HG02938 (cell line): ENCODE measurements at regions not wholly inside any gene's neighbourhood (a gene's known extent, or its start where the extent isn't known, plus 50 kb on each side); places are given as distances from the start of the nearest gene placed in this dataset.
"Not testable (repeated sequence)": the region's sequence is repeated elsewhere in the genome, so short reads cannot be mapped to it uniquely, and the experiment has no call there.

Experiments used
- ATAC-seq: cut with Tn5 transposase; IDR thresholded peaks from one replicate; pipeline ENCODE4 v1.9.1; 2021; ENCODE audit warnings: mild to moderate bottlenecking, moderate library complexity; ENCODE audit not compliant: unreplicated experiment

DNA sequence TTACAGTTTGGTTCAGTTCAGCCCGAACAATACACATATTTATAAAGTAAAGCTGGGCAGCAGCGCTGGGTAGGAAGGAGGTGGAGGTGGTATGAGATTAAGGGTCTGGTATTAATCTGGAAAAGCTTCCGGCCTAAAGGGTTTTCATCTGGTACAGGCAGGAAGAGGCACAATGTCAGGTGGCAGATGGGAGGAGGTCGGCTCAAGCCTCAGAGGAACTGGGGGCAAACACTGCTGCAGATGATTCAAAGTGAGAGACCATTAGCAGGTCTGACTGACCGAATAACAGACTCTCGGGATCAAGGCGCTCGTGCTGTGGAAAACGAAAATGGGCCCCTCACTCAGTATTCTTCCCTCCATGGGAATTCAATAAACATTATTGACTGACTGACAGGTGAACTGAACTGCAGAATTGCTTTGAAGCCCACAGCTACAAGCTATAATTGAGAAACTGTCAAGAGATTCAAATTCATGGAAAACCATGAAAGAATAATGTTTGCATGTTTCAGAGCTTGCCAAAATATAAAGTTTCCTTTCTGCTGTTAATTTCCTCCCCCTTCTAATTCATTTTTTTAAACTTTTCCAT is 75.3 kb downstream of the TMEM167A start:
- ATAC-seq, result no peak

DNA sequence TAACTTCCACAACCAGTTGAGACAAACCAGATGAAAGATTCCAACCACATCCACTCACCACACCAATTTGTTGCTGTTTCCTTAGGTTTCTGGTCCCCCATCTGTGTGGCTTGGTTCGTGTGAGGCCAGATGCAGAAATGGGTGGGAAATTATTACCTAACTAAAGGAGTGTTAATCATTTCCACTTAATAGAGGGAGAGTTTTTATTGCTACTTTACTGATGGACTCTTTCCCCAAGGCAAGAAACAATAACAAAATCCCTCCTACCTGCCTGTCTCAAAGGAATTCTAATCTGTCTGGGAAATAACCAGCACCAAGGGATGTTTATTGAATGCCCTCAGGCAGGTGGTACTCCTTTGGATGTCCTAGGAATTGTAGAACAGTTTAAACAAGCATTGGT is 76.3 kb downstream of the TMEM167A start:
- no peak for ATAC-seq

DNA sequence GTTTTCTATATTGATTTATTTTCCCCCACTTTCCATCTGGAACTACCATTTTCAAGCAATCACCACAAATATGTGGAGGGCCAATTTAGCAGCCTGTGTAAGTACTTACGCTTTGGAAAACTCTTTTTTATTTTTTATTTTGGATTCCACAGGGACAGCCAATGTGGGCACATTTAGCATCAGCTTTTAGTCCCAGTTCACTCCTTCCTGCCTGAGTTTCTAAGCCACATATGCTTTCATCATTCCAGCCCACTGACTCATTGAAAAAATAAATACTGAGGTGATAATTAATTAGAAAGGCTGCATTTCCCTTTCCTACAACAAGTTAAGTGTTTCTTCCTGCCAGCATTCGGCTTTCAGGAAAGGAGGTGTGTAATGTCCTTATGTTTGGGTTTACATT is 76.8 kb downstream of the TMEM167A start:
- ATAC-seq, result no peak

- no peak for ATAC-seq
Measured at GRCh38 chr5:82993416-82993815, 83.8 kb downstream of the TMEM167A start.

DNA sequence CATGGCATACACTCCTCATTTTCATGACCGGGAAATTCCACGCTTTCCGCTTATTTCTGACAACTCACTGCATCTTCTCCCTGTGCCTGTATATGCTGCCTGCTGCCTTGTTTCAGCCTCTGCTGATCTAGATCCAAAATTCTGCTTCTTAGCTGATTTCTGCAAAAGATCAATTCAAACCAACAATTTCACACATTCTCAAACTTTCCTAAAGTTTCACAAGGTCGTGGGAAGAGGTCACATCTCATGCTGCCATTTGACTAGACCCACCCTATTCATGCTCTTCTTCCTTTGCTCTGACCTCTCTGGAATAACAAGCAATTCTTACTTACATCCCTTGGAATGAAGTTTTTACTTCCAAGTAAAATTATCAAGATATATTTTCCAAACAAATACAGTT is 84.5 kb downstream of the TMEM167A start:
- ATAC-seq, result no peak

GRCh38 chr5:82991678-82992323 is 85.4 kb downstream of the TMEM167A start:
- ATAC-seq, result no peak

- ATAC-seq, result no peak
Measured at GRCh38 chr5:82991059-82991458, 86.1 kb downstream of the TMEM167A start.

GRCh38 chr5:82987188-82987587 is 90.0 kb downstream of the TMEM167A start:
- no peak for ATAC-seq

- no peak for ATAC-seq
Measured at GRCh38 chr5:82986404-82986803, 90.8 kb downstream of the TMEM167A start.

GRCh38 chr5:82985763-82986162 is 91.4 kb downstream of the TMEM167A start:
- no peak for ATAC-seq

GRCh38 chr5:82984786-82985735 is 92.1 kb downstream of the TMEM167A start:
- no peak for ATAC-seq

DNA sequence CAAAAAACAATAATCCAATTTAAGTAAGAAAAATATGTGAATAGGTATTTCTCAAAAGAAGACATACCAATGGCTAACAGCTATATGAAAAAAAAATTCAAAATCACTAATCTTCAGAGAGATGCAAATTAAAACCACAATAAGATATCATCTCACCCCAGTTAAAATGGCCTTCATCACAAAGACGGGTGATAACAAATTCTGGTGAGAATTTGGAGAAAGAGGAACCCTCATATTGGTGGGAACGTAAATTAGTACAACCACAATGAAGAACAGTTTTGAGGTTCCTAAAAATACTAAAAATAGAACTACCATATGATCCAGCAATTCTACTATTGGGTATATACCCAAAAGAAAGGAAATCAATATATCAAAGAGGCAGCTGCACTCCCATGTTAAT is 94.3 kb downstream of the TMEM167A start:
- ATAC-seq, result no peak

DNA sequence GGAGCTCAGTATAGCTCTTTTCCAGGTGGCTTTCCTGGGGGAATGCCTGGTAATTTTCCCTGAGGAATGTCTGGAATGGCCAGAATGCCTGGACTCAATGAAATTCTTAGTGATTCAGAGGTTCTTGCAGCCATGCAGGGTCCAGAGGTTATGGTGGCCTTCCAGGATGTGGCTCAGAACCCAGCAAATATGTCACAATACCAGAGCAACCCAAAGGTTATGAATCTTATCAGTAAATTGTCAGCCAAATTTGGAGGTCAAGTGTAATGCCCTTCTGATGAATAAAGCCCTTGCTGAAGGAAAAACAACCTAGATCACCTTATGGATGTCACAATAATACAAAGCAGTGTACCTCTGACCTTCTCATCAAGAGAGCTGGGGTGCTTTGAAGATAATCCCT is 100.3 kb downstream of the TMEM167A start:
- ATAC-seq, result not testable (repeated sequence)

- ATAC-seq, result no peak
Measured at GRCh38 chr5:82975812-82976211, 101.4 kb downstream of the TMEM167A start.

GRCh38 chr5:82975396-82975795 is 101.8 kb downstream of the TMEM167A start:
- ATAC-seq, result no peak

- not testable (repeated sequence) for ATAC-seq
Measured at GRCh38 chr5:82974346-82974745, 102.8 kb downstream of the TMEM167A start.

GRCh38 chr5:82971901-82972300 is 105.3 kb downstream of the TMEM167A start:
- no peak for ATAC-seq

GRCh38 chr5:82971034-82971806 is 106.0 kb downstream of the TMEM167A start:
- ATAC-seq, result not testable (repeated sequence)

DNA sequence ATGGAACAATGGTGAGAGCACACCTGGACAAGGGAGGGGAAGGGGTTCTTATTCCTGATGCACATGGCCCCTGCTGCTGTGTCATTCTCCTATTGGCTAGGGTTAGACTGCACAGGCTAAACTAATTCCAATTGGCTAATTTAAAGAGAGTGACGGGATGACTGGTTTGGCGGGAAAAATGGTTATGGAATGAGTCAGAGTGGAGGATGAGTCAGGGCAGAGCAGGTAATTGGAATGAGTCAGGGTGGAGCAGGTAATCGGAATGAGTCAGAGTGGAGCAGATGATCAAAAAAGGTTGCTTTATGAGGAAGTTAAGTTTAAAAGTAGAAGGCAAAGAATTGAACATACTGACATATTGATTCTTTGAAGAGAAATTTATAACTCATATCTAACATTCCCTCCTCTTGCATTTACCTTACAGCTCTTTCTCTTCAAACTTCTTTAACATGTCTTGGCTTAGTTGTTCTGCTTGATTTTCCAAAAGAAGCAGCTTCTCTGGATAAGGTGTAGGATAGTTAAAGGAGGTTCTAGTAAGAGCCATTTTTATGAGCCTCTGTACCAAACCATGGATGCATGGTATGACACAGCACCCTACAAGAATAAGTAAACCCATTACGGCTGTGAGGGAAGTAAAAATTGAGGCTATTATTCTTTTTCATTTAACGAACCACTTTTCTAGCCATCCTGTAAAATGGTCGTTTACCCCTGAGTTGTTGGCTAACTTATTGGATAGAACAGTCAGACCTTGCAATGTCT is 107.8 kb downstream of the TMEM167A start:
- ATAC-seq, result not testable (repeated sequence)

DNA sequence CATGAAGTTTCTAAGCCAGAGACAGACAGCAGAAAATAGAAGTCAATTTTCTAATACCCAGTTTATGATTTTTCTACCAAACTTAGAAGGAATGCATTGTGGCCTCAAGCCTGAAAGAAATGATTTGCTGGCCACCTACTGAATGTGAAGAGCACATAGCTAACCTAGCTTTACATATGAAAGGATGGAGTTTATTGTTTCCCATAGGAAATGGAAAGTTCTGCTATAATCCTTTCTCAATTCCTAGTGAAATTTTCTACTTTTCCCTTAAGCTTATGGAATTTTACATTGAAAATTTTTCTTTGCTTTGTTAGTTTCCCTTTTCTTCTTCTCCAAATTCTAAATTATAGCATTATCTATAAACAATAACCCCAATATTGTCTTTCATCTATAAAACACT is 110.1 kb downstream of the TMEM167A start:
- no peak for ATAC-seq
